AG04449 (cell line): ENCODE measurements at regions not wholly inside any gene's neighbourhood (a gene's known extent, or its start where the extent isn't known, plus 50 kb on each side); places are given as distances from the start of the nearest gene placed in this dataset.

Experiments used
- CTCF ChIA-PET: fragments of 350-600 bp; formaldehyde crosslinking; extraction: SDS; loops from one replicate; lab custom pipeline; 2021; ENCODE audit warnings: antibody characterized with exemption; lab: Yijun Ruan, JAX
- POLR2A ChIA-PET: fragments of 400-600, 350-600 bp; formaldehyde crosslinking; extraction: SDS; loops from one replicate; lab custom pipeline; 2020; ENCODE audit warnings: antibody characterized with exemption, inconsistent platforms; lab: Yijun Ruan, JAX
- DNase-seq: peaks from one replicate; pipeline ENCODE4 v3.0.0-alpha.2; 2010; ENCODE audit warnings: low read depth, low spot score
- H3K4me3 ChIP-seq: 2 replicates; pipeline ENCODE4 v1.5.1; 2011; ENCODE audit warnings: low read depth, mild to moderate bottlenecking, control low read depth, low read length
- TF ChIP-seq, protein P1 (sequence below): IDR thresholded peaks from one replicate; pipeline ENCODE4 v1.5.1; 2011; ENCODE audit warnings: mild to moderate bottlenecking, moderate library complexity, low read length, control low read depth, inconsistent platforms; ENCODE audit not compliant: insufficient read depth; ENCODE audit errors: missing control alignments

DNA sequence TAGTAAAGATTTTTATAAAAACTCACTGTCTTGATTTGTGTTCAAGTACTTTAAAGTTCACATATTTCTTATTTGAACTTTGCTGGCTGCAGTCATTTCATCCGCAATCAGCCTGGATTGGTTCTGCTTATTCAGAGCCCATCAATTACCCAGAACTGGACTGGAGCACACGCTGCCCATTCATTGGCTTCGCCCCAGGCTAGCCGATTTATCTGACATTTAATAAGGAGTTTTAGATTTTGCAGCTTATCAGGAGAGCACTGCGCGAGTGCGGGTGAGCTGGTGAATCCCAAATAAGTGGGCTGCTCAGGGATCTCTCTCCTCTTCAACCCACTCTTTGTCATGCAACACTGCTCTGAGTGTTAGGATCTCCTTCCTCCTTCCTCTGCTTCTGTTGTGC lies 166.0 kb upstream of the GPR26 start:
- TF ChIP-seq, protein P1, sequence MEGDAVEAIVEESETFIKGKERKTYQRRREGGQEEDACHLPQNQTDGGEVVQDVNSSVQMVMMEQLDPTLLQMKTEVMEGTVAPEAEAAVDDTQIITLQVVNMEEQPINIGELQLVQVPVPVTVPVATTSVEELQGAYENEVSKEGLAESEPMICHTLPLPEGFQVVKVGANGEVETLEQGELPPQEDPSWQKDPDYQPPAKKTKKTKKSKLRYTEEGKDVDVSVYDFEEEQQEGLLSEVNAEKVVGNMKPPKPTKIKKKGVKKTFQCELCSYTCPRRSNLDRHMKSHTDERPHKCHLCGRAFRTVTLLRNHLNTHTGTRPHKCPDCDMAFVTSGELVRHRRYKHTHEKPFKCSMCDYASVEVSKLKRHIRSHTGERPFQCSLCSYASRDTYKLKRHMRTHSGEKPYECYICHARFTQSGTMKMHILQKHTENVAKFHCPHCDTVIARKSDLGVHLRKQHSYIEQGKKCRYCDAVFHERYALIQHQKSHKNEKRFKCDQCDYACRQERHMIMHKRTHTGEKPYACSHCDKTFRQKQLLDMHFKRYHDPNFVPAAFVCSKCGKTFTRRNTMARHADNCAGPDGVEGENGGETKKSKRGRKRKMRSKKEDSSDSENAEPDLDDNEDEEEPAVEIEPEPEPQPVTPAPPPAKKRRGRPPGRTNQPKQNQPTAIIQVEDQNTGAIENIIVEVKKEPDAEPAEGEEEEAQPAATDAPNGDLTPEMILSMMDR, result no peak
- H3K4me3 ChIP-seq, result no peak overlapping the region
- CTCF ChIA-PET, result no interaction called here
- DNase-seq, result no peak
- POLR2A ChIA-PET, result no interaction called here

DNA sequence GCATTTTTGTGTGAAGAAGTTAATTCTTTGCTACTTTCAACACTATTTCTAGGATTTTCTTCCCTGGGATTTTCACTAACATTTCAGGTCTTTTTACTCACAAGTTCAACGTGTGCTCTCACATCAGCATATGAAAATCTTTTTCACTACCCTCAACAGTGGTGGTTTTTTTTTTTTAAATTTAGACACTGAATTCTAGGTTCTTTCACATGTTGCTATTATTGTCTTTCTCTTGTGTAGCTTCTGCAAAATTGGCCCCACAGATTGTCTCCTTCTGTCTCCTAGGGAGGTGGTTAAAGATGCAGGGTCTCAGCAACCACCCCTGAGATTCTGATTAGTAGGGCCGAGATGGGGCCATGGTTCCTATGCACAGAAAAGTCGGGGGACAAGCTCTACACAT lies 165.0 kb upstream of the GPR26 start:
- no peak overlapping the region for H3K4me3 ChIP-seq
- ChIA-PET POLR2A (no interaction called here), CTCF (no interaction called here)
- no peak for DNase-seq
- TF ChIP-seq, protein P1, result no peak

DNA sequence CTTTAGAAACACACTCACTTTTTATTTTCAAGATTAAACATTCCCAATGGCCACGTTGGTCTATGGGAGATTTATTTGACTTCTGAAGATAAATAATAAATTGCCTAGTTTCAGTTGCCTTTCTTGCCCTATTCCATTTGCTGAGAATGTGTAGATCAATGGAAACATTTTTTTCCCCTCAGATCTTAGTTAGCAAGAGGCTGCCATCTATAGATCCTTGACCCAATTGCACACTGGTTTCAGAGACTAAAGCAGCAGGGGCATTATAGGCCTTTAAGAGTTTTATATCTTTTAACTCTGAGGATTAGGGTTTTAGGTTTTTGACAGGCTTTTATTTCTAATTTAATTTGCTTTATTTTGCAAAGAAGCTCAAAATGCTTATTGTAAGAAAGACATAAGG lies 163.2 kb upstream of the GPR26 start:
- POLR2A ChIA-PET, result no interaction called here
- CTCF ChIA-PET, result no interaction called here
- TF ChIP-seq, protein P1, result no peak
- H3K4me3 ChIP-seq, result no peak overlapping the region
- DNase-seq, result no peak

DNA sequence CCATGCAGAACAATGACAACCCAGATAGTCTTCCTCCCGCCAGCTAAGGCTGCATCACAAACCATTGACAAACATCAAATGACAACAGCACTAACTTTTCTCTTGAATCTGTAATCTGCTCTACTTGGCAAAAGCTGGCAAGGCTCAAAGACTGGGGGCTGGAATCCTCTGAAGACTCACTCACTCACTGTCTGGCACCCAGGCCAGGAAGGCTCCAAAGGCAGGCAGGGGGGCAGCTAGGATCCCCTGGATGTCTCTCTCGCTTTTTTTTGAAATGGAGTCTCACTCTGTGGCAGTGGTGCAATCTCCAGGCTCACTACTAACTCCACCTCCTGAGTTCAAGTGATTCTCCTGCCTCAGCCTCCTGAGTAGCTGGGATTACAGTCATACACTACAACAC lies 159.7 kb upstream of the GPR26 start:
- TF ChIP-seq, protein P1, result no peak
- POLR2A ChIA-PET, result no interaction called here
- DNase-seq, result no peak
- no peak overlapping the region for H3K4me3 ChIP-seq
- CTCF ChIA-PET, result no interaction called here

DNA sequence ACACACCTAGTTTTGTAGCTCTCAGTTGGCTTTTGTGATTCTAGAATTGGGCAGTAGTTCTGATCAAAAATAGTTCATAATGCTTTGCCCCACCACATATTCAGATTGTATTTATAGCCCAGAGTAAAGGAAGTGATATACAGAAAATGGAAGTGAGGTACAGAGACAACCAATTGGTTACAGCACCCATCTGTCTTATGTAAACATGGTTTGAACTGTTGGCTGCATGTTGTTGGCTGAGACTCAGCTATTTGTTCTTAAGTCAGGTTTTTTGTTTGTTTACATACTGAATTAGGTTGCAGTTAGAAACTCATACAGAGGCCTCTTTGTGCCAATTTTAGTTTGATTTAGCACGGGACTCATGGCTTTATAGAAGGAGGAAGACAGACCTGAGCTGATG lies 158.9 kb upstream of the GPR26 start:
- TF ChIP-seq, protein P1, result no peak
- DNase-seq, result no peak
- ChIA-PET POLR2A (no interaction called here), CTCF (no interaction called here)
- H3K4me3 ChIP-seq, result no peak overlapping the region

DNA sequence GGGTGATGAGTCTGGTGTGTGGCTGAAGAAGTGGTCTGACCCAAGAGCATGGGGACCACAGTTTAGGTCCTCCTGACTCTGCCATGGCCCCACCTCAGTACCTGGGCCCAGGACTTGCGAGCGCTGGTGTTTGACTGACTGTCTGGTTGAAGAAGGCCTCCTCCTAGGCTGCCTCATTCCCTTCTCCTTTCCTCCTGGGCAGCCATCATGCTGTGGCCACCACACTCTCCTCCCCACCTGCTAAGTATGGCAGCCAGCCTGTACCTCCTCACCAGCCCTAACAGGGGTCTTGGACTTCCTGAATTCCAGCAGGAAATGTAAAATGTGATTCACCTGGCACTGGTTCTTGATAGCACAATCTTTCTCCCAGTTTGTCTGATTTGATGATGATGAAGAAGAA lies 156.8 kb upstream of the GPR26 start:
- TF ChIP-seq, protein P1, result no peak
- no peak for DNase-seq
- ChIA-PET CTCF (no interaction called here), POLR2A (no interaction called here)
- H3K4me3 ChIP-seq, result no peak overlapping the region
